KG1 (cell line): ENCODE measurements at regions not wholly inside any gene's neighbourhood (a gene's known extent, or its start where the extent isn't known, plus 50 kb on each side); places are given as distances from the start of the nearest gene placed in this dataset.
A peak's percentile ranks its signal among the peaks of the same experiment; 100 is the strongest.

ENCODE experiments used
- DNase-seq: peaks from one replicate; lab custom pipeline; 2025; lab: John Stamatoyannopoulos, UW

GRCh38 chr1:42096554-42096953, 56.7 kb upstream of the GUCA2B start:
- DNase-seq: no peak

- no peak for DNase-seq
Observed at GRCh38 chr1:42089246-42089645, 64.0 kb upstream of the GUCA2B start.

- DNase-seq: no peak
Observed at GRCh38 chr1:42086146-42086545, 67.1 kb upstream of the GUCA2B start.

GRCh38 chr1:42085596-42085995, 67.6 kb upstream of the GUCA2B start:
- no peak for DNase-seq

- DNase-seq: no peak
Observed at GRCh38 chr1:42081475-42081874, 71.7 kb upstream of the GUCA2B start.

GRCh38 chr1:42075179-42075578, 78.0 kb upstream of the GUCA2B start:
- DNase-seq: no peak

- no peak for DNase-seq
Observed at GRCh38 chr1:42070996-42071395, 82.2 kb upstream of the GUCA2B start.

- no peak for DNase-seq
Observed at GRCh38 chr1:42057800-42058199, 95.4 kb upstream of the GUCA2B start.

- DNase-seq: no peak
Observed at GRCh38 chr1:42056460-42056859, 96.8 kb upstream of the GUCA2B start.

GRCh38 chr1:42055061-42055460, 98.1 kb upstream of the GUCA2B start:
- DNase-seq: no peak

- DNase-seq: no peak
Observed at GRCh38 chr1:42052072-42052699, 101.0 kb upstream of the GUCA2B start.

- no peak for DNase-seq
Observed at GRCh38 chr1:42047508-42047880, 105.7 kb upstream of the GUCA2B start.

GRCh38 chr1:42046761-42047507, 106.3 kb upstream of the GUCA2B start:
- no peak for DNase-seq

- no peak for DNase-seq
Observed at GRCh38 chr1:42044346-42044745, 108.9 kb upstream of the GUCA2B start.

- DNase-seq: no peak
Observed at GRCh38 chr1:42043811-42044210, 109.4 kb upstream of the GUCA2B start.

GRCh38 chr1:42043182-42043581, 110.0 kb upstream of the GUCA2B start:
- no peak for DNase-seq

GRCh38 chr1:42041031-42041430, 112.2 kb upstream of the GUCA2B start:
- no peak for DNase-seq

GRCh38 chr1:42040159-42040558, 113.1 kb upstream of the GUCA2B start:
- DNase-seq: no peak

- DNase-seq: no peak
Observed at GRCh38 chr1:42038261-42038660, 114.9 kb upstream of the GUCA2B start.

- no peak for DNase-seq
Observed at GRCh38 chr1:42037586-42037985, 115.6 kb upstream of the GUCA2B start.

GRCh38 chr1:42037161-42037560, 116.0 kb upstream of the GUCA2B start:
- DNase-seq: no peak

- peak; percentile 77 for DNase-seq
Observed at GRCh38 chr1:42035830-42036604, 117.2 kb upstream of the GUCA2B start.

GRCh38 chr1:42035205-42035829, 116.6 kb upstream of the HIVEP3 start:
- peak; percentile 19 for DNase-seq
